Astrocyte (in vitro differentiated cells and primary cell): ENCODE measurements at regions not wholly inside any gene's neighbourhood (a gene's known extent, or its start where the extent isn't known, plus 50 kb on each side); places are given as distances from the start of the nearest gene placed in this dataset.

ENCODE experiments used
- DNase-seq: peaks from one replicate; pipeline ENCODE4 v3.0.0-alpha.2; 2010; ENCODE audit warnings: low read depth
- FAIRE-seq: peaks from 2 replicates; lab custom pipeline; 2011; peaks lifted over from hg19 to GRCh38; lab: Jason Lieb, UNC
- H2AFZ ChIP-seq: 2 replicates; pipeline ENCODE4 v1.6.0; 2012; ENCODE audit warnings: low read depth, low read length, inconsistent platforms
- H3K27ac ChIP-seq: 2 replicates; pipeline ENCODE4 v1.5.1; 2011; ENCODE audit warnings: low read depth, low read length, inconsistent platforms
- H3K27me3 ChIP-seq: 2 replicates; pipeline ENCODE4 v1.6.0; 2011; ENCODE audit warnings: low read length, inconsistent platforms; ENCODE audit not compliant: insufficient read depth
- H3K36me3 ChIP-seq: 2 replicates; pipeline ENCODE4 v1.5.1; 2011; ENCODE audit warnings: low read length, inconsistent platforms; ENCODE audit not compliant: insufficient read depth
- H3K4me1 ChIP-seq: 2 replicates; pipeline ENCODE4 v1.5.1; 2011; ENCODE audit warnings: low read length, inconsistent platforms; ENCODE audit not compliant: insufficient read depth
- H3K4me2 ChIP-seq: 2 replicates; pipeline ENCODE4 v1.6.0; 2012; ENCODE audit warnings: low read length, inconsistent platforms
- H3K4me3 ChIP-seq: 2 replicates; pipeline ENCODE4 v1.5.1; 2011; ENCODE audit warnings: low read depth, mild to moderate bottlenecking, low read length, inconsistent platforms; ENCODE audit not compliant: insufficient read depth
- H3K79me2 ChIP-seq: 2 replicates; pipeline ENCODE4 v1.6.0; 2012; ENCODE audit warnings: mild to moderate bottlenecking, low read length, inconsistent platforms; ENCODE audit not compliant: insufficient read depth
- H3K9ac ChIP-seq: 2 replicates; pipeline ENCODE4 v1.6.0; 2012; ENCODE audit warnings: mild to moderate bottlenecking, low read length, inconsistent platforms
- H3K9me3 ChIP-seq: 2 replicates; pipeline ENCODE4 v1.5.1; 2012; ENCODE audit warnings: low read depth, mild to moderate bottlenecking, low read length, inconsistent platforms; ENCODE audit not compliant: insufficient read depth
- H4K20me1 ChIP-seq: 2 replicates; pipeline ENCODE4 v1.6.0; 2012; ENCODE audit warnings: low read length, inconsistent platforms; ENCODE audit not compliant: insufficient read depth
- H3K27ac Mint-ChIP-seq: one replicate; pipeline ENCODE4 v1.8.0; 2021; ENCODE audit warnings: mild to moderate bottlenecking, mixed read lengths; ENCODE audit not compliant: unreplicated experiment
- H3K27me3 Mint-ChIP-seq: one replicate; pipeline ENCODE4 v1.8.0; 2021; ENCODE audit warnings: low read depth, mixed read lengths; ENCODE audit not compliant: unreplicated experiment
- H3K36me3 Mint-ChIP-seq: one replicate; pipeline ENCODE4 v1.8.0; 2021; ENCODE audit warnings: low read depth, mixed read lengths; ENCODE audit not compliant: unreplicated experiment
- H3K4me1 Mint-ChIP-seq: one replicate; pipeline ENCODE4 v1.8.0; 2021; ENCODE audit warnings: low read depth, mixed read lengths; ENCODE audit not compliant: unreplicated experiment
- H3K4me3 Mint-ChIP-seq: one replicate; pipeline ENCODE4 v1.8.0; 2021; ENCODE audit warnings: mild to moderate bottlenecking, moderate library complexity, mixed read lengths; ENCODE audit not compliant: unreplicated experiment
- H3K9me3 Mint-ChIP-seq: one replicate; pipeline ENCODE4 v1.8.0; 2021; ENCODE audit warnings: mild to moderate bottlenecking, mixed read lengths; ENCODE audit not compliant: unreplicated experiment
- CTCF ChIP-seq: IDR thresholded peaks from 2 replicates; pipeline ENCODE4 v1.5.1; 2011; ENCODE audit warnings: low read depth, mild to moderate bottlenecking, inconsistent platforms, low read length, moderate library complexity; ENCODE audit not compliant: insufficient read depth
- EZH2 ChIP-seq: IDR thresholded peaks from 2 replicates; pipeline ENCODE4 v1.6.1; 2012; ENCODE audit warnings: mild to moderate bottlenecking, low read length, inconsistent platforms; ENCODE audit not compliant: insufficient read depth

GRCh38 chr10:62709200-62709599 lies 95.3 kb upstream of the ADO start:
- H3K9ac ChIP-seq: no peak overlapping the region
- no peaks in the 10 kb centered on the region for H3K27me3 ChIP-seq
- no peak overlapping the region for H3K27ac ChIP-seq
- Mint-ChIP-seq H3K36me3 (no peaks in the 10 kb centered on the region), H3K27me3 (no peaks in the 10 kb centered on the region), H3K27ac (no peak overlapping the region), H3K4me1 (peaks cover 2% of the 10 kb centered on the region), H3K9me3 (peaks cover 6% of the 10 kb centered on the region), H3K4me3 (no peak overlapping the region)
- H3K36me3 ChIP-seq: no peaks in the 10 kb centered on the region
- FAIRE-seq (no peak), DNase-seq (no peak)
- H3K4me1 ChIP-seq: no peaks in the 10 kb centered on the region
- no peak overlapping the region for H2AFZ ChIP-seq
- H3K4me3 ChIP-seq: no peak overlapping the region
- H3K79me2 ChIP-seq: no peaks in the 10 kb centered on the region
- TF ChIP-seq EZH2 (no peak), CTCF (no peak)
- H3K9me3 ChIP-seq: no peaks in the 10 kb centered on the region
- no peaks in the 10 kb centered on the region for H4K20me1 ChIP-seq
- no peak overlapping the region for H3K4me2 ChIP-seq

GRCh38 chr10:62710182-62710581 lies 94.3 kb upstream of the ADO start:
- no peak for FAIRE-seq
- Mint-ChIP-seq H3K27me3 (no peaks in the 10 kb centered on the region), H3K36me3 (no peaks in the 10 kb centered on the region), H3K4me1 (peaks cover 2% of the 10 kb centered on the region), H3K4me3 (no peak overlapping the region), H3K27ac (no peak overlapping the region), H3K9me3 (no peaks in the 10 kb centered on the region)
- Histone ChIP-seq H3K4me2 (no peak overlapping the region), H3K79me2 (no peaks in the 10 kb centered on the region), H3K4me3 (no peak overlapping the region), H3K9ac (no peak overlapping the region), H3K27ac (no peak overlapping the region), H3K4me1 (no peaks in the 10 kb centered on the region), H3K9me3 (no peaks in the 10 kb centered on the region), H3K36me3 (no peaks in the 10 kb centered on the region), H2AFZ (no peak overlapping the region), H3K27me3 (no peaks in the 10 kb centered on the region), H4K20me1 (no peaks in the 10 kb centered on the region)
- no peak for TF ChIP-seq EZH2
- TF ChIP-seq CTCF: no peak
- DNase-seq: no peak

- H3K27me3 Mint-ChIP-seq: no peaks in the 10 kb centered on the region
- no peaks in the 10 kb centered on the region for H3K4me1 Mint-ChIP-seq
- no peaks in the 10 kb centered on the region for H3K9me3 Mint-ChIP-seq
- H3K4me1 ChIP-seq: no peaks in the 10 kb centered on the region
- H3K79me2 ChIP-seq: no peaks in the 10 kb centered on the region
- peaks cover 4% of the 10 kb centered on the region for H3K27me3 ChIP-seq
- H3K27ac ChIP-seq: no peak overlapping the region
- no peak overlapping the region for H3K9ac ChIP-seq
- no peaks in the 10 kb centered on the region for H3K9me3 ChIP-seq
- no peaks in the 10 kb centered on the region for H3K36me3 Mint-ChIP-seq
- no peaks in the 10 kb centered on the region for H4K20me1 ChIP-seq
- H3K4me2 ChIP-seq: no peak overlapping the region
- no peak overlapping the region for H2AFZ ChIP-seq
- no peak overlapping the region for H3K4me3 Mint-ChIP-seq
- no peak overlapping the region for H3K4me3 ChIP-seq
- H3K36me3 ChIP-seq: no peaks in the 10 kb centered on the region
- H3K27ac Mint-ChIP-seq: no peak overlapping the region
- DNase-seq: peak; percentile 58
- TF ChIP-seq CTCF (no peak), EZH2 (no peak)
- no peak for FAIRE-seq
Observed at GRCh38 chr10:62715383-62715782, 89.1 kb upstream of the ADO start.
